Activated T-helper 2 cell treated with anti-CD3 and anti-CD28 coated beads, Interferon-gamma antibody, Interleukin-2, Interleukin-4, amounts not matched to agents 10 μg/mL and 5 μg/mL and 100 μg/mL, durations not matched to agents 14 hours and 24 hours and 36 hours (primary cell): ENCODE measurements at regions not wholly inside any gene's neighbourhood (a gene's known extent, or its start where the extent isn't known, plus 50 kb on each side); places are given as distances from the start of the nearest gene placed in this dataset.
"Not testable (repeated sequence)": the region's sequence is repeated elsewhere in the genome, so short reads cannot be mapped to it uniquely, and the experiment has no call there.

Source experiments
- DNase-seq: peaks from one replicate; pipeline ENCODE4 v3.0.0; 2021; ENCODE audit warnings: low spot score
- H3K27ac Mint-ChIP-seq: one replicate; pipeline ENCODE4 v1.8.0; 2021; ENCODE audit warnings: mixed read lengths
- H3K27me3 Mint-ChIP-seq: one replicate; pipeline ENCODE4 v1.8.0; 2021; ENCODE audit warnings: low read depth, mixed read lengths
- H3K36me3 Mint-ChIP-seq: one replicate; pipeline ENCODE4 v1.8.0; 2021; ENCODE audit warnings: low read depth, mixed read lengths
- H3K4me1 Mint-ChIP-seq: one replicate; pipeline ENCODE4 v1.8.0; 2021; ENCODE audit warnings: low read depth, mixed read lengths
- H3K4me3 Mint-ChIP-seq: one replicate; pipeline ENCODE4 v1.8.0; 2021; ENCODE audit warnings: low read depth, mild to moderate bottlenecking, moderate library complexity, mixed read lengths
- H3K9me3 Mint-ChIP-seq: one replicate; pipeline ENCODE4 v1.8.0; 2021; ENCODE audit warnings: mixed read lengths
- intact Hi-C: fragments of 100-400 bp; cut with micrococcal nuclease; formaldehyde crosslinking; loops from one replicate; pipeline ENCODE4 v1.15.1; 2023

DNA sequence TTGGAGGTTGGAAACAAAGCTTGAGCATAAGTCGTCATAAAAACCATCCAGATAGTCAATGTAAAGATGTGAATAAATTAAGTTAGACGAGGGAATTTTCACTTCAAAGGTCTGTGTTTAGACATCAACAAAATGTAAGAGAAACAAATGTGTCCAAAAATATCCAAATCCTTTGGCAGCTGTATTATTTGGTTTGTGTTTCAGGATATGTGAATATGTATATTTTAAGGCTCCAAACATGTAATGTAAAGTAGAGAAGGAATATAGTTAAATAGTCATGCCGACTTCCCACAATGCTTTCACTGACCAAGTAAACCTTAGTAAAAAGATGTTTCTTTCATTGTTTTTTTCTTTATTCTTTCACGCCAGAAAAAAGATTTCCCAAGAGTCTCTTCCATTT, 604.9 kb upstream of the NRP1 start:
- Mint-ChIP-seq H3K27ac (no peak overlapping the region), H3K9me3 (no peaks in the 10 kb centered on the region), H3K4me1 (no peaks in the 10 kb centered on the region), H3K36me3 (no peaks in the 10 kb centered on the region), H3K27me3 (no peaks in the 10 kb centered on the region), H3K4me3 (no peak overlapping the region)
- intact Hi-C loops, result no loop called here
- DNase-seq, result no peak

- DNase-seq, result no peak
- H3K27me3 Mint-ChIP-seq, result no peaks in the 10 kb centered on the region
- no peak overlapping the region for H3K4me3 Mint-ChIP-seq
- H3K27ac Mint-ChIP-seq, result no peak overlapping the region
- H3K9me3 Mint-ChIP-seq, result no peaks in the 10 kb centered on the region
- intact Hi-C loops, result no loop called here
- H3K36me3 Mint-ChIP-seq, result no peaks in the 10 kb centered on the region
- no peaks in the 10 kb centered on the region for H3K4me1 Mint-ChIP-seq
Measured at GRCh38 chr10:33938001-33938400, 603.5 kb upstream of the NRP1 start.

- intact Hi-C loops, result no loop called here
- no peak for DNase-seq
- Mint-ChIP-seq H3K27me3 (no peaks in the 10 kb centered on the region), H3K4me3 (no peak overlapping the region), H3K27ac (no peak overlapping the region), H3K4me1 (no peaks in the 10 kb centered on the region), H3K36me3 (no peaks in the 10 kb centered on the region), H3K9me3 (no peaks in the 10 kb centered on the region)
Measured at GRCh38 chr10:33937036-33937730, 602.7 kb upstream of the NRP1 start.

DNA sequence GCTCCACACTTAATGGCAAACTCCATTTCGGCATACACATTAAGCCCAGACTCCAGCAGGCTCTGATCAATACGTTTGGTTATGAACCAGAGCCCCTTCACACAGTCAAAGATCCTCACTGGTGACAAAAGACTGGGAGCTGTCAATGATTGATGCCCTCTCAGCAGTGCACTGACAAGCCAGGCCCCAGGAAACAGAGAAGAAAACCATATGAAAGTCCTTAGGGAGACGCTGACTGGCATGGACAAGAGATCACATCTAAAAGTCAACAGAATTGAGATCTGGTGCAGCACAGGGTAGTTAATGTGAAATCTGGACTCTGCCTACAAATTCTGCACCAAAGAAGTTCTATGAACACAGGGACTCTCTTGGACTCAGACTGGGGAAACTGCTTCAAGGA, 600.9 kb upstream of the NRP1 start:
- DNase-seq, result no peak
- Mint-ChIP-seq H3K27me3 (no peaks in the 10 kb centered on the region), H3K9me3 (no peaks in the 10 kb centered on the region), H3K27ac (no peak overlapping the region), H3K36me3 (no peaks in the 10 kb centered on the region), H3K4me1 (no peaks in the 10 kb centered on the region), H3K4me3 (no peak overlapping the region)
- intact Hi-C loops, result no loop called here

GRCh38 chr10:33930079-33930478, 595.6 kb upstream of the NRP1 start:
- intact Hi-C loops, result no loop called here
- Mint-ChIP-seq H3K4me3 (no peak overlapping the region), H3K9me3 (no peaks in the 10 kb centered on the region), H3K27ac (no peak overlapping the region), H3K36me3 (no peaks in the 10 kb centered on the region), H3K27me3 (no peaks in the 10 kb centered on the region), H3K4me1 (no peaks in the 10 kb centered on the region)
- DNase-seq, result no peak

DNA sequence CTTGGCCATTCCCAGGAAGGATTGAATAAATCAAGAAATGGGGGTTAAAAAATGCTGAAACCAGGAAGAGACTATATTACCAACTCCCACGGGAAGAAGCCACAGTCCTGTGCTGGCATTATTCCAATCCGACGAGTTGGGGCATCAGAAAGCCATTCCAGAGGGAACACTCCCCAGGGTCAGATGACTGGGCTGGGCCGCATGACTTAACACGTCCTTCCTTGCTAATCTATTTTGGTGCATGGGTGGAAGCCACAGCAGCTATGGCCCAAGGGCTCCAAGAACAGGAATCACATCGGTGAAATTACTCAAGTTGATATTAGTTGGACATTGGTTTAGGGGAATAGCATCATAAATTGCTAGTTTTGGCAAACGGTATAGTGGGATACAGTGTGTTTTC, 592.9 kb upstream of the NRP1 start:
- Mint-ChIP-seq H3K27me3 (no peaks in the 10 kb centered on the region), H3K27ac (no peak overlapping the region), H3K9me3 (no peaks in the 10 kb centered on the region), H3K36me3 (no peaks in the 10 kb centered on the region), H3K4me1 (no peaks in the 10 kb centered on the region), H3K4me3 (no peak overlapping the region)
- DNase-seq, result no peak
- intact Hi-C loops, result no loop called here

DNA sequence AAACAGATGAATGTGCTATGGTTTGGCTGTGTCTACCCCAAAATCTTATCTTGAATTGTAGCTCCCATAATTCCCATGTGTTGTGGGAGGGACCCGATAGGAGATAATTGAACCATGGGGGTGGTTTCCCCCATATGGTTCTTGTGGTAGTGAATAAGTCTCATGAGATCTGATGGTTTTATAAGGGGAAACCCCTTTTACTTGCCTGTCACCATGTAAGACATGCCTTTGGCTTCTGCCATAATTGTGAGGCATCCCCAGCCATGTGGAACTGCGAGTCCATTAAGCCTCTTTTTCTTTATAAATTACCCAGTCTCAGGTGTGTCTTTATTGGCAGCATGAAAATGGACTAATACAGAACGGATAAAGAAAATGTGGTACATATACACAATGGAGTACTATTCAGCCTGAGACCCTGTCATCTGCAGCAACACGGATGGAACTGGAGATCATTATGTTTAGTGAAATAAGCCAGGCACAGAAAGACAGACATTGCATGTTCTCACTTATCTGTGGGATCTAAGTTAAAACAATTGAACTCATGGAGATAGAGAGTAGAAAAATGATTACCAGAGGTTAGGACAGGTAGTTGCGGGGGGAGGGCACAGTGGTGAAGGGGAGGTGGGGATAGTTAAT, 587.6 kb upstream of the NRP1 start:
- Mint-ChIP-seq H3K27ac (no peak overlapping the region), H3K36me3 (no peaks in the 10 kb centered on the region), H3K4me1 (no peaks in the 10 kb centered on the region), H3K4me3 (no peak overlapping the region), H3K27me3 (no peaks in the 10 kb centered on the region), H3K9me3 (no peaks in the 10 kb centered on the region)
- no peak for DNase-seq
- intact Hi-C loops, result no loop called here

DNA sequence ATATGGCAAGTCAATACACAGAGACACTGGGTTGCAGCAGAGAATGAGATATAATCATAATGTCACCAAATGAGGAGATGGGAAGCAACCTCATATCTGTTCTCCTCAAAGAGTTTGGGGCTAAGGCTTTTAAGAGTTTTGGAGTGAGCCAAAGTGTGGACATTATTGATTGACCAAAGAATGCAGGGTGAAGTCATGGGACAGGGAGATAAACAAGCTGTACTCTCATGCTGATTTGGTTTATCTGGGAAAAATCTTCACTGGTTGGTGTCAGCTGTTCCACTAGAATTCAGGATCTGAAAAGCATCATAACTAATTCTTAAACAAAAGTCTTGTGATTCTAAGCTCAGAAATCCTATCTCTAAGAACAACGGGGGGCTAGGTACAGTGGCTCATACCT, 585.9 kb upstream of the NRP1 start:
- no peak for DNase-seq
- Mint-ChIP-seq H3K27me3 (no peaks in the 10 kb centered on the region), H3K4me1 (no peaks in the 10 kb centered on the region), H3K9me3 (no peaks in the 10 kb centered on the region), H3K27ac (no peak overlapping the region), H3K36me3 (no peaks in the 10 kb centered on the region), H3K4me3 (no peak overlapping the region)
- intact Hi-C loops, result no loop called here

- no peaks in the 10 kb centered on the region for H3K27me3 Mint-ChIP-seq
- H3K36me3 Mint-ChIP-seq, result no peaks in the 10 kb centered on the region
- intact Hi-C loops, result no loop called here
- H3K9me3 Mint-ChIP-seq, result no peaks in the 10 kb centered on the region
- no peak overlapping the region for H3K27ac Mint-ChIP-seq
- H3K4me3 Mint-ChIP-seq, result no peak overlapping the region
- no peak for DNase-seq
- no peaks in the 10 kb centered on the region for H3K4me1 Mint-ChIP-seq
Measured at GRCh38 chr10:33919244-33919643, 584.8 kb upstream of the NRP1 start.

DNA sequence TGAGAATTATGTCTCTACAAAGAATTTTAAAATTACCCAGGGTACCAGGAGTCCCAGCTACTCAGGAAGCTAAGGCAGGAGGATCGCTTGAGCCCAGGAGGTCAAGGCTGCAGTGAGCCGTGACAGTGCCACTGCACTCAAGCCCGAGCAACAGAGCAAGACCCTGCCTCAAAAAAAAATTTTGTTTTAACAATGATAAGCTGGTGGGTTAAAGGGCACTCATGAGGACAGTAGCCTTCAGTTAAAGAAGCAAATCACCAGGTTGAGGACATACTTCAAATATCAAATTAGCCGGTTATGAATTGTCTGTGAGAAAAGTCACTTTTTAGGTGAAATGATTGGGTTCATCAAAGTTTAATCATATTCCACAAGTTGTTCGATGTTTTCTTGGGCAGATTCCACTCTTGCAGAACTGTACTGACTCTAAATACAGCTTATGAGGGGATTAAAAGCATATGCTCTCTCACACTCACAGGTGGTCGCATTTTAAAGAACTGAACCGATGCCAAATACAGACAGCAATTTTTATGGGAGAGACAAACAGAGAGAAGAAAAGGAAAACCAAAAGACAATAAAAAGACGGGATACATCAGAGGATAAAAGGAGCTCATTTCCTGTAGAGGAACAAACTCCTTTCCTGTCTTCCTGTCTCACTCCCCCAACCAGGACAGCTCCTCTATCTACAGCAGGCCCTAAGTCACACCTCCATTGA, 582.8 kb upstream of the NRP1 start:
- intact Hi-C loops, result no loop called here
- Mint-ChIP-seq H3K27ac (no peak overlapping the region), H3K36me3 (no peaks in the 10 kb centered on the region), H3K27me3 (no peaks in the 10 kb centered on the region), H3K4me1 (no peaks in the 10 kb centered on the region), H3K4me3 (no peak overlapping the region), H3K9me3 (no peaks in the 10 kb centered on the region)
- DNase-seq, result no peak

- Mint-ChIP-seq H3K4me3 (no peak overlapping the region), H3K4me1 (no peaks in the 10 kb centered on the region)
Measured at GRCh38 chr10:33914746-33915145, 580.3 kb upstream of the NRP1 start.

GRCh38 chr10:33913194-33913593, 578.7 kb upstream of the NRP1 start:
- H3K36me3 Mint-ChIP-seq, result no peaks in the 10 kb centered on the region
- H3K9me3 Mint-ChIP-seq, result no peaks in the 10 kb centered on the region
- intact Hi-C loops, result no loop called here

More at GRCh38 chr10:33914746-33915145, 580.3 kb upstream of the NRP1 start:
- H3K27me3 Mint-ChIP-seq, result no peaks in the 10 kb centered on the region
- DNase-seq, result no peak
- intact Hi-C loops, result no loop called here
- H3K36me3 Mint-ChIP-seq, result no peaks in the 10 kb centered on the region
- H3K9me3 Mint-ChIP-seq, result no peaks in the 10 kb centered on the region
- H3K27ac Mint-ChIP-seq, result no peak overlapping the region

DNA sequence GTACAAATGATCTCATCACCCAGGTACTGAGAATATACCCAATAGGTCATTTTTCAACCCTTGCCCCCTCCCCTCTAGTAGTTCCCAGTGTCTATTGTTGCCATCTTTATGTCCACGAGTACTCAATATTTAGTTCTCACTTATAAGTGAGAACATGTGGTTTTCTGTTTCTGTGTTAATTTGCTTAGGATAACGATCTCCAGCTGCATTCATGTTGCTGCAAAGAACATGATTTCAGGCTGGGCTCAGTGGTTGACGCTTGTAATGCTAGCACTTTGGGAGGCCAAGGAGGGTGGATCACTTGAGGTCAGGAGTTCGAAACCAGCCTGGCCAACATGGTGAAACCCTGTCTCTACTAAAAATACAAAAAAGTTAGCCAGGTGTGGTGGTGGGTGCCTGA, 575.0 kb upstream of the NRP1 start:
- H3K4me1 Mint-ChIP-seq, H3K27ac Mint-ChIP-seq, intact Hi-C loops, H3K9me3 Mint-ChIP-seq, H3K36me3 Mint-ChIP-seq, DNase-seq, H3K4me3 Mint-ChIP-seq, H3K27me3 Mint-ChIP-seq: not testable (repeated sequence)

More at GRCh38 chr10:33913194-33913593, 578.7 kb upstream of the NRP1 start:
- no peaks in the 10 kb centered on the region for H3K4me1 Mint-ChIP-seq
- no peak for DNase-seq
- no peak overlapping the region for H3K27ac Mint-ChIP-seq
- H3K4me3 Mint-ChIP-seq, result no peak overlapping the region
- no peaks in the 10 kb centered on the region for H3K27me3 Mint-ChIP-seq
